Fibroblast of gingiva (primary cell): ENCODE measurements at regions not wholly inside any gene's neighbourhood (a gene's known extent, or its start where the extent isn't known, plus 50 kb on each side); places are given as distances from the start of the nearest gene placed in this dataset.

ENCODE experiments used
- DNase-seq: peaks from one replicate; pipeline ENCODE4 v3.0.0-alpha.2; 2011; ENCODE audit warnings: low read depth

GRCh38 chr14:85426068-85426935, 103.6 kb upstream of the FLRT2 start:
- no peak for DNase-seq

DNA sequence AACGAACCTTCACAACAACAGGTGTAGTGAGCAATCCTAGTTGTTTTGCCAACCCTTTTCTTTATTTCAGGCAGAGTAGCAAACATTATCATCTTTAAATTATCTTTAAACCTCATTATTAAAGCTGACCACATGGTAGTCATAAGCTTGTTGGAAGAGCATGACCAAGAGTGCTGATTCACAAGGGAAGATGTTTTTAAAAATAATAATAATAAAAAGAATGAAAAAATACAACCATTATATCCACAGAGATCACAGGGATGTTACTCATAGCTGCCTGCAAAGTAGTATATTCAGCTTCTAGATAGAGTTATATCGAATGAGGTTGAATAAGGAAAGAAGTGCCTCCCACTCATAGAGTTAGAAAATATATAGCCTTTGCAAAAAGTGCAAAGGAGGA, 101.0 kb upstream of the FLRT2 start:
- no peak for DNase-seq

GRCh38 chr14:85437148-85437547, 92.8 kb upstream of the FLRT2 start:
- DNase-seq = no peak

DNA sequence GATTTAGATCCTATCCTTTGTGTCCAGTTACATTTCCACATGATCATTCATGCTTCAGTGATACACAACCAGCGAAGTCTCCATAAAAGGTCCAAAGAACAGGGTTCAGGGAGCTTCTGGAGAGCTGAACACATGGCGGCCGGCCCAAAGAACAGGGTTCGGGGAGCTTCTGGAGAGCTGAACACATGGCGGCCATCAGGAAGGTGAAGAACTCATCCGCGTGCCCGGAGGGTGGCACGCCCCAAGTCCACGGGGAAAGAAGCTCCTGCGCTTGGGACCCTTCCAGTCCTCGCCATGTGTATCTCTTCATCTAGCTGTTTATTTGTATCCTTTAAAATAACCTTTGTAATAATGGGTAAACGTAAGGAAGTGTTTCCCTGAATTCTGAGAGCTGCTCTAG, 91.9 kb upstream of the FLRT2 start:
- DNase-seq = no peak

GRCh38 chr14:85438481-85438942, 91.4 kb upstream of the FLRT2 start:
- no peak for DNase-seq

- peak; percentile 51 for DNase-seq
Observed at GRCh38 chr14:85439696-85440328, 90.1 kb upstream of the FLRT2 start.

DNA sequence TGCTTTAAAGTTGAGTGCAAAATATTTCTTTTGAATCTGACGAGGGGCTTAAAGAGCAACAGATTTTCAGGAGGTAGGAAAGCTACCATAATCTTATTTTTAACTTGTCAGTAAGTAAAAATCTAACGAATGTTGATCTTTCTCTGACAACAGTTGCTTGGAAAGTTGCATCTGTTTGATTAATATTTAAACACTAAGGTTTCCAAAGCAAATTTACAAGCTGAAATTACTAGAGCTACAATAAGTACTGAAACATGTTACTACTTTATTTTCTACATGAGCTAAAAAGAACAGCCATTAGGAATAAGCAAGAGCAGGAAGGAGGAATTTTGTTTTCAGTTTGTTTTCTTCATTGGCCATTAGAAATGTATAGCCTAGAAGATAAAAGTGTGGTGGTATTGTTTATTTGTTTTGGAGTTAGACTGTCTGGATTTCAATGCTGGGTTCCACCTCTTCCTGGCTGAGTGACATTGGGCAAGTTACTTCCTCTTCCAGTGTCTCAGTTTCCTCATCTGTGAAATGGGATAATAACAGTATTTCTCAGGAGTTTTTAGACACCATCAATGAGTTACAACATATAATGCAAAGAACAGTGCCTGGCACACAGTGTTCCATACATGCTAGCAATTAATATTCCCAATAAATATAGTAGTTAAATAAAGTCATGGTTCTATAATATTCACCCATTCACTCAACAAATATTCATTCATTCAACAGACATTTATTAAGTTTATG, 87.9 kb upstream of the FLRT2 start:
- no peak for DNase-seq

- DNase-seq = no peak
Observed at GRCh38 chr14:85442996-85443395, 86.9 kb upstream of the FLRT2 start.

GRCh38 chr14:85444635-85445034, 85.3 kb upstream of the FLRT2 start:
- DNase-seq = no peak

DNA sequence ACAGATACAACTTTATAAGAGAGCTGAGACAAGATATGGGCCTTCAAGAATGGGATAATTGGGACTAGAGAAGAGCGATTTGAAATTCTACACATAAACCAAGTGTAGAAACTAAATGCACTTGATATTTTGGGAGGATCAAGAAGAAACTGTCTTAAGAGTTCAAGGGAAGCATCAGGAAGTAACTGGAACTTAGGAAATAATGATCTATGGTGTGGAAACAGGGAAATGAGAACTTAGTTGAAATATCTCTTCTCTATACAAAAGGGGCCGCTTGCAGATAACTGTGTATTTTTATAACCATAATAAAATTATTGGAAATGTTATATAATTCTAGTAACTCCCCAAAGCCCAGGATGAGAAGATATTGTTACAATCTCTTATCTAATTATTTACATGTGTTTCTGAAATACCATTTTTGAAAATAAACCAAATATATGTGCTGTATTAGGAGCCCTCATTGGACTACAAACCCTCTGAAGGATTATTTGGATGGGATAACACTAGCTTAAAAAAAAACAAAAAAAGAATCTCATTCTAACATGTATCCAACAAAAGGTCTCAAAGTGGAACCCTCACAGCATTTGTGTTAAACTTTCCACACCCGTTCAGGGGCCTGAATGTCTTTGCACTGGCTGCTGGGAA, 84.7 kb upstream of the FLRT2 start:
- DNase-seq = no peak

- DNase-seq = no peak
Observed at GRCh38 chr14:85447883-85448282, 82.1 kb upstream of the FLRT2 start.

GRCh38 chr14:85451421-85451820, 78.5 kb upstream of the FLRT2 start:
- DNase-seq = no peak

DNA sequence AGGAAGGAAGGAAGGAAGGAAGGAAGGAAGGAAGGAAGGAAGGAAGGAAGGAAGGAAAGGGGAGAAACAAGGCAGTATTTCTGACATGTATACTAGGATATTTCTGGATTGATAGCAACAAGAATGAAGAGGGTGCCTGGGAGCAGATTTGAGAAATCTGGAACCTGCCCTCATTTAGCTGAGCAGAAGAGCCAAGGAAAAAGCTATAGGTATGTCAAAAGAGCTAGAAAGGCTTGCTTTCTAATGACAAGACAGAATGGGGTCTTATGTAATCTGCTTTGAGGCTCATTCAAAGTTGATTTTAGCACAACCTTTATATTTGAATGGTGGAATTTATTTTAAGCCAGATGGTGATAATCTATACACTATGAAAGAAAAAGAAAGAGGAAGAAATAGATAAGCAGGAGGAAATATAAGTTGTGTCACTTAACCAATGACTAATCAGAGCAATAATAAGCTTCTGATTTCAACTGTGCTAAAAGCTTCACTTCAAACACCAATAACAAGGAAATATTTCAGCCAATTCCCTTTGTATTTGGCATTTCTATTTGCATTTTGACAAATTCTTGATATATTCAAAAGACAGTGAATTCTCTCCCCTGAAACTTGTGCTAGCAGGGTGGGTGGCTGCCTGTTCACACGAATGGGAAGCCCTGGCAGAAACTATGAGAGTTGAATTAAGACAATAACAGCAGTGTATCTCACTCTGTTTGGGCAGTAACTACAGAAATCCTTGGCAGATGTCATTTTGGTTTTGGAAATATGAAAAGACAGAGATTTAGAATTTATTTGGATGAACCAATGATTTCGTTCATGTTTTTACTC, 76.3 kb upstream of the FLRT2 start:
- DNase-seq = no peak

- no peak for DNase-seq
Observed at GRCh38 chr14:85454226-85454813, 75.6 kb upstream of the FLRT2 start.

- DNase-seq = no peak
Observed at GRCh38 chr14:85459361-85460000, 70.5 kb upstream of the FLRT2 start.

- no peak for DNase-seq
Observed at GRCh38 chr14:85461432-85462133, 68.4 kb upstream of the FLRT2 start.

- DNase-seq = no peak
Observed at GRCh38 chr14:85463512-85463911, 66.4 kb upstream of the FLRT2 start.

- DNase-seq = no peak
Observed at GRCh38 chr14:85464135-85464895, 65.6 kb upstream of the FLRT2 start.

DNA sequence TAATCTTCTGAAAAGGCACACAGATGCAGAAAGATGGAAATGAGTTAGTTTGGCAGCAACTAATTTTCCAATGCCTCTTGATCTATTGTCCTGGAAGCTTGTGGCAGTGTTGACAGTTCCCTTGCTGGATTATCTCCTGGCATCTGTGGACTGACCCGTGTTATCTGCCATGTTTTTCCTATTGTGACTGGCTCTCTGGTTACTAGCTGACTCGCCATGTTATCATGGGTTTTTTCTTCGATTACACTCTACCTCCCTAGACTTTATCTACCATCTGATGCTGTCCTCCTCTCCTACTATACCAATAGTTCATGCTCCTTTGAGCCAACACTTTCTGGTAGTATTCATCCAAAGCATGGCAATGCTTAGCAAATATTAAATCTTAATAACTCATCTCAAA, 63.3 kb upstream of the FLRT2 start:
- no peak for DNase-seq
